ENCODE measurements at regions not wholly inside any gene's neighbourhood (a gene's known extent, or its start where the extent isn't known, plus 50 kb on each side); places are given as distances from the start of the nearest gene placed in this dataset.
"Not testable (repeated sequence)": the region's sequence is repeated elsewhere in the genome, so short reads cannot be mapped to it uniquely, and the experiment has no call there.

- no peak overlapping the region for H3K23ac ChIP-seq (ENCODE audit: low read depth, low read length, poor library complexity)
- H4K91ac ChIP-seq (ENCODE audit: low read depth, low read length, poor library complexity) = no peak overlapping the region
- H2BK5ac ChIP-seq (ENCODE audit: low read length) = no peak overlapping the region
- no peak overlapping the region for H4K8ac ChIP-seq (ENCODE audit: low read depth, low read length)
- no peak overlapping the region for H3K4me2 ChIP-seq (ENCODE audit: insufficient read depth, low read length, poor library complexity, severe bottlenecking)
- H3K4ac ChIP-seq (ENCODE audit: low read length) = no peak overlapping the region
- no peaks in the 10 kb centered on the region for H3K4me1 ChIP-seq (ENCODE audit: control insufficient read depth in 2 of 2, insufficient read depth in 1 of 2, low read depth in 1 of 2, low read length in 2 of 2)
- no peak overlapping the region for H3K9ac ChIP-seq (ENCODE audit: low read depth, low read length, poor library complexity)
- no peaks in the 10 kb centered on the region for H3K79me1 ChIP-seq (ENCODE audit: low read depth, low read length)
- H3K9me3 ChIP-seq (replicated peaks in 1 of 2; ENCODE audit: control insufficient read depth in 2 of 2, insufficient read depth in 1 of 2, low read depth in 1 of 2, low read length in 2 of 2) = no peaks in the 10 kb centered on the region
- peaks cover 0 to 3% (median 0%) of the 10 kb centered on the region in 3 experiments for H3K27me3 ChIP-seq (ENCODE audit: control insufficient read depth in 3 of 3, insufficient read depth in 3 of 3, low read depth in 1 of 3, low read length in 3 of 3)
- no peak overlapping the region for H2BK12ac ChIP-seq (ENCODE audit: low read length)
- no peak overlapping the region for H2BK120ac ChIP-seq (ENCODE audit: low read depth, low read length)
- no peak overlapping the region for H2BK15ac ChIP-seq (ENCODE audit: low read length)
- H3K14ac ChIP-seq (ENCODE audit: low read length) = no peak overlapping the region
- no peaks in the 10 kb centered on the region for H3K36me3 ChIP-seq (replicated peaks in 1 of 2; ENCODE audit: control insufficient read depth in 2 of 2, insufficient read depth in 2 of 2, low read length in 2 of 2)
- no peak overlapping the region for H3K27ac ChIP-seq (replicated peaks; ENCODE audit: low read length)
- H3K4me3 ChIP-seq (ENCODE audit: low read length in 2 of 2) = no peak overlapping the region
- no peak overlapping the region for H2AK5ac ChIP-seq (ENCODE audit: low read depth, low read length)
- no peak overlapping the region for H3K18ac ChIP-seq (ENCODE audit: low read length)
- H2AFZ ChIP-seq (ENCODE audit: low read length) = no peak overlapping the region
- WGBS, 2 donors (ENCODE audit: extremely low coverage in 2 of 2, insufficient read length in 2 of 2, insufficient replicate concordance in 1 of 2) = no CpG with 5 or more reads among the region's 3 CpGs
- DNase-seq (ENCODE audit: low spot score) = no peak
These were observed 129.8 kb downstream of the CD164 start for GRCh38 chr6:109252261-109253041.

GRCh38 chr6:109251839-109252238 is 130.4 kb downstream of the CD164 start:
- no peak overlapping the region for H4K8ac ChIP-seq (ENCODE audit: low read depth, low read length)
- no peak overlapping the region for H3K4me3 ChIP-seq (ENCODE audit: low read length in 2 of 2)
- no peak overlapping the region for H3K18ac ChIP-seq (ENCODE audit: low read length)

GRCh38 chr6:109250544-109251156 is 131.6 kb downstream of the CD164 start:
- H4K8ac ChIP-seq (ENCODE audit: low read depth, low read length); H2BK120ac ChIP-seq (ENCODE audit: low read depth, low read length); H3K4me3 ChIP-seq (ENCODE audit: low read length in 2 of 2); H3K4me1 ChIP-seq (ENCODE audit: control insufficient read depth in 2 of 2, insufficient read depth in 1 of 2, low read depth in 1 of 2, low read length in 2 of 2); H3K36me3 ChIP-seq (replicated peaks in 1 of 2; ENCODE audit: control insufficient read depth in 2 of 2, insufficient read depth in 2 of 2, low read length in 2 of 2); H3K4me2 ChIP-seq (ENCODE audit: insufficient read depth, low read length, poor library complexity, severe bottlenecking); H2AFZ ChIP-seq (ENCODE audit: low read length); H2BK5ac ChIP-seq (ENCODE audit: low read length); H3K27me3 ChIP-seq (ENCODE audit: control insufficient read depth in 3 of 3, insufficient read depth in 3 of 3, low read depth in 1 of 3, low read length in 3 of 3); H2BK15ac ChIP-seq (ENCODE audit: low read length); DNase-seq (ENCODE audit: low spot score); H2BK12ac ChIP-seq (ENCODE audit: low read length); H3K27ac ChIP-seq (replicated peaks; ENCODE audit: low read length); H2AK5ac ChIP-seq (ENCODE audit: low read depth, low read length); H3K9me3 ChIP-seq (replicated peaks in 1 of 2; ENCODE audit: control insufficient read depth in 2 of 2, insufficient read depth in 1 of 2, low read depth in 1 of 2, low read length in 2 of 2); H3K9ac ChIP-seq (ENCODE audit: low read depth, low read length, poor library complexity); H4K91ac ChIP-seq (ENCODE audit: low read depth, low read length, poor library complexity); H3K79me1 ChIP-seq (ENCODE audit: low read depth, low read length); H3K4ac ChIP-seq (ENCODE audit: low read length); H3K14ac ChIP-seq (ENCODE audit: low read length); H3K23ac ChIP-seq (ENCODE audit: low read depth, low read length, poor library complexity); H3K18ac ChIP-seq (ENCODE audit: low read length): not testable (repeated sequence)
- WGBS, 2 donors (ENCODE audit: extremely low coverage in 2 of 2, insufficient read length in 2 of 2, insufficient replicate concordance in 1 of 2) = no CpG with 5 or more reads among the region's 32 CpGs

More at GRCh38 chr6:109251839-109252238, 130.4 kb downstream of the CD164 start:
- Histone ChIP-seq H4K91ac (ENCODE audit: low read depth, low read length, poor library complexity) (no peak overlapping the region), H2BK15ac (ENCODE audit: low read length) (no peak overlapping the region), H3K23ac (ENCODE audit: low read depth, low read length, poor library complexity) (no peak overlapping the region), H2BK120ac (ENCODE audit: low read depth, low read length) (no peak overlapping the region), H3K14ac (ENCODE audit: low read length) (no peak overlapping the region), H2BK5ac (ENCODE audit: low read length) (no peak overlapping the region), H3K36me3 (replicated peaks in 1 of 2; ENCODE audit: control insufficient read depth in 2 of 2, insufficient read depth in 2 of 2, low read length in 2 of 2) (no peaks in the 10 kb centered on the region), H2AK5ac (ENCODE audit: low read depth, low read length) (no peak overlapping the region), H3K9ac (ENCODE audit: low read depth, low read length, poor library complexity) (no peak overlapping the region), H3K79me1 (ENCODE audit: low read depth, low read length) (no peaks in the 10 kb centered on the region), H3K9me3 (replicated peaks in 1 of 2; ENCODE audit: control insufficient read depth in 2 of 2, insufficient read depth in 1 of 2, low read depth in 1 of 2, low read length in 2 of 2) (no peaks in the 10 kb centered on the region), H3K4me2 (ENCODE audit: insufficient read depth, low read length, poor library complexity, severe bottlenecking) (no peak overlapping the region), H2AFZ (ENCODE audit: low read length) (no peak overlapping the region), H3K4ac (ENCODE audit: low read length) (no peak overlapping the region), H3K27me3 (ENCODE audit: control insufficient read depth in 3 of 3, insufficient read depth in 3 of 3, low read depth in 1 of 3, low read length in 3 of 3) (peaks cover 0 to 3% (median 0%) of the 10 kb centered on the region in 3 experiments), H2BK12ac (ENCODE audit: low read length) (no peak overlapping the region), H3K27ac (replicated peaks; ENCODE audit: low read length) (no peak overlapping the region), H3K4me1 (ENCODE audit: control insufficient read depth in 2 of 2, insufficient read depth in 1 of 2, low read depth in 1 of 2, low read length in 2 of 2) (no peaks in the 10 kb centered on the region)
- no peak for DNase-seq (ENCODE audit: low spot score)

- Histone ChIP-seq H3K14ac (ENCODE audit: low read length) (no peak overlapping the region), H3K9ac (ENCODE audit: low read depth, low read length, poor library complexity) (no peak overlapping the region), H4K8ac (ENCODE audit: low read depth, low read length) (no peak overlapping the region), H3K4ac (ENCODE audit: low read length) (no peak overlapping the region), H3K36me3 (replicated peaks in 1 of 2; ENCODE audit: control insufficient read depth in 2 of 2, insufficient read depth in 2 of 2, low read length in 2 of 2) (no peaks in the 10 kb centered on the region), H3K27ac (replicated peaks; ENCODE audit: low read length) (no peak overlapping the region), H3K4me1 (ENCODE audit: control insufficient read depth in 2 of 2, insufficient read depth in 1 of 2, low read depth in 1 of 2, low read length in 2 of 2) (peaks cover 0 to 3% of the 10 kb centered on the region in 2 donors), H4K91ac (ENCODE audit: low read depth, low read length, poor library complexity) (no peak overlapping the region), H2AFZ (ENCODE audit: low read length) (no peak overlapping the region), H3K79me1 (ENCODE audit: low read depth, low read length) (no peaks in the 10 kb centered on the region), H2BK12ac (ENCODE audit: low read length) (no peak overlapping the region), H3K4me3 (ENCODE audit: low read length in 2 of 2) (no peak overlapping the region), H2BK15ac (ENCODE audit: low read length) (no peak overlapping the region), H2AK5ac (ENCODE audit: low read depth, low read length) (no peak overlapping the region), H3K23ac (ENCODE audit: low read depth, low read length, poor library complexity) (no peak overlapping the region), H2BK120ac (ENCODE audit: low read depth, low read length) (no peak overlapping the region), H3K18ac (ENCODE audit: low read length) (no peak overlapping the region), H3K9me3 (replicated peaks in 1 of 2; ENCODE audit: control insufficient read depth in 2 of 2, insufficient read depth in 1 of 2, low read depth in 1 of 2, low read length in 2 of 2) (no peaks in the 10 kb centered on the region), H3K4me2 (ENCODE audit: insufficient read depth, low read length, poor library complexity, severe bottlenecking) (no peak overlapping the region), H2BK5ac (ENCODE audit: low read length) (no peak overlapping the region), H3K27me3 (ENCODE audit: control insufficient read depth in 3 of 3, insufficient read depth in 3 of 3, low read depth in 1 of 3, low read length in 3 of 3) (no peaks in the 10 kb centered on the region)
- no CpG with 5 or more reads among the region's 7 CpGs for WGBS, 2 donors (ENCODE audit: extremely low coverage in 2 of 2, insufficient read length in 2 of 2, insufficient replicate concordance in 1 of 2)
- DNase-seq (ENCODE audit: low spot score) = no peak
These were observed 138.1 kb downstream of the CD164 start for GRCh38 chr6:109243863-109244825.

Measured in neuronal stem cell (in vitro differentiated cells).